GM21447 (cell line): ENCODE measurements at regions not wholly inside any gene's neighbourhood (a gene's known extent, or its start where the extent isn't known, plus 50 kb on each side); places are given as distances from the start of the nearest gene placed in this dataset.

ENCODE experiments used
- ATAC-seq: cut with Tn5 transposase; IDR thresholded peaks from one replicate; pipeline ENCODE4 v1.9.1; 2021; ENCODE audit not compliant: unreplicated experiment

DNA sequence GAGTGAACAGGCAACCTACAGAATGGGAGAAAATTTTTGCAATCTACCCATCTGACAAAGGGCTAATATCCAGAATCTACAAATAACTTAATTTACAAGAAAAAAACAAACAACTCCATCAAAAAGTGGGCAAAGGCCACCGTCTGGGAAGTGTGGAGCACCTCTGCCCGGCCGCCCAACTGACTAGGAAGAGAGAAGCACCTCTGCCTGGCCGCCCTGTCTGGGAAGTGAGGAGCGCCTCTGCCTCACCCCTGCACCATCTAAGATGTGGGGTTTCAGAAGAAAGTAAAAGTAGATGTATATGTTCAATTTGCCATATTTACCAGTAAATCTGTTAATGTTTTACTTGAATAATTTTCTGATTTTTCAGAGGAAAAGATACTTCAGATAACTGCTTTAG is 108.1 kb upstream of the TMEM161B start:
- ATAC-seq: no peak

GRCh38 chr5:88374391-88374790 is 105.7 kb upstream of the TMEM161B start:
- ATAC-seq: no peak

- no peak for ATAC-seq
These were observed 102.2 kb upstream of the TMEM161B start for GRCh38 chr5:88370824-88371223.

DNA sequence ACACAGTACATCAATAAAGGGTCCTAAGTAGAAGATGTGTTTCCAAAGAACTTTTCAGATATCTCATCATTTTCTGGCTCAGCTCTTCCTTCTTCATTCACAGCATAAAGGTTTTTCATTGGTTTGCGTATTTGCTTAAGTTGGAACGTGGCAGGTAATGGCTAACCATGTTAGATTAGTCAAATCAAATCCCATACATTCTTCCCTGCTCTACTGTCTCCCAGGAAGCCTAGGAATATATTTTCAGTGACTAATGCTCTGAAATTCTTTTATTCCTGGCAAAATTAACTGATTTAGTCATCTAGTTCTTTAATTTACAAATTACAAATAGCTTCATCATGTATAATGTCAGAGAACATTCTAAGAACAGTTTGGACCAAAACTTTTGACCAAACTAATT is 99.6 kb upstream of the TMEM161B start:
- ATAC-seq: no peak

- ATAC-seq: no peak
These were observed 96.3 kb upstream of the TMEM161B start for GRCh38 chr5:88364991-88365390.

DNA sequence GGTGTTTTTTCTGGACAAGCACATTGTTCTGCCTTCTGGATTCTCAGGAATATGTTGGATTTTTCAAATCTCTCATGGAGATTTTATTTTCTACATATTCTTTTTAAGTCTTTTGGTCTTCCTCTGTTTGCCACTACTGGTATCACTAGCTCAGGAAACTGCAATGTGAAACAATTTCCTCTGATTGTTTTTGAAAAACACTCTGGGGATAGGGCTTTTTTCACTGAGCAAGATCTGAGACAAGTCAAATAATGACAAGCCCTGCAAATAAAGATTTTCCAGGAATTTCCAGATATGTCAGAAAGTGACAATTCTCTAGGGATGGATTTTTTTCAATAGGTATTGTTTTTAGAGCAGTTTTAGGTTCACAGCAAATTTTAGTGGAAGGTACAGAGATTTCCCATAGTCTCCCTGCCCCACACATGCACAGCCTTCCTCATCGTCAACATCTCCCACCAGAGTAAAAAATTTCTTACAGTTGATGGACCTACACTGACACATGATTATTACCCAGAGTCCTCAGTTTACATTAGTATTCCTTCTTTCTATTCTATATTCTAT is 86.9 kb upstream of the TMEM161B start:
- ATAC-seq: no peak

GRCh38 chr5:88325868-88326267 is 57.2 kb upstream of the TMEM161B start:
- no peak for ATAC-seq

- no peak for ATAC-seq
These were observed 54.1 kb upstream of the TMEM161B start for GRCh38 chr5:88322785-88323184.
